ENCODE measurements at regions not wholly inside any gene's neighbourhood (a gene's known extent, or its start where the extent isn't known, plus 50 kb on each side); places are given as distances from the start of the nearest gene placed in this dataset.

DNA sequence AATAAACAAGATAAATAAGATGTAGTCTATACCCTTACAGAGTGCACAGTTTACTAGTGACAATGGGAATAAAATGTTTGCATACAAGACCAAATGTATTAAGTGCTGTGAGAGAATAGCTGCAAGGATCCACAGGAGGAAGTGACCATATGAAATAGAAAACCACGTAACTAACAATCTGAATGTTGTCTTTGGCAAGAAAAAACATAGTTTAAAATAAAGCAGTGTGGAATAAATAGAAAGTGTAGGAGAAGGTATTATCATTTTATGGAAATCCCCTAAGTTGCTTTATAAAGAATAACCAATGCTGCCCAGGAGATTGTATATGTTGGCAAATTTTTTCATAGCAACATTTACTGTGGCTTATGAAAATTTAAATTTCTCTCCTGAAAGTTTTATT lies 116.1 kb downstream of the PCDH7 start:
- Histone ChIP-seq H3K4me3 (ENCODE audit: control insufficient read depth in 1 of 2, extremely low read depth in 1 of 2, low read length in 1 of 2) (no peak overlapping the region), H3K9me3 (no peaks in the 10 kb centered on the region), H3K27ac (ENCODE audit: low read length) (no peak overlapping the region), H3K27me3 (replicated peaks in 1 of 2; ENCODE audit: control insufficient read depth in 2 of 2, extremely low read depth in 1 of 2, insufficient read depth in 2 of 2, low read length in 1 of 2) (no peaks in the 10 kb centered on the region), H3K4me1 (ENCODE audit: control insufficient read depth in 1 of 2, extremely low read depth in 1 of 2, insufficient read depth in 2 of 2, low read length in 2 of 2) (no peaks in the 10 kb centered on the region), H3K36me3 (ENCODE audit: control insufficient read depth in 2 of 2, extremely low read depth in 1 of 2, insufficient read depth in 1 of 2, low read length in 1 of 2) (no peaks in the 10 kb centered on the region)
- no peak overlapping the region for H3K4me3 Mint-ChIP-seq
- POLR2A ChIA-PET = no interaction called here
- CTCF ChIA-PET = no interaction called here
- no peak overlapping the region for H3K27ac Mint-ChIP-seq
- ATAC-seq (replicated peaks in 1 of 4) (no peak), DNase-seq (no peak)
- peaks cover 0 to 7% (median 3%) of the 10 kb centered on the region in 3 donors for H3K9me3 Mint-ChIP-seq
- no CpG with 5 or more reads among the region's 1 CpG for WGBS (ENCODE audit: insufficient coverage)
- no peaks in the 10 kb centered on the region for H3K36me3 Mint-ChIP-seq
- no peaks in the 10 kb centered on the region for H3K27me3 Mint-ChIP-seq
- no peaks in the 10 kb centered on the region for H3K4me1 Mint-ChIP-seq

GRCh38 chr4:30837131-30837539 lies 117.0 kb downstream of the PCDH7 start:
- 100% methylated on average over 1 of the region's 2 CpGs for WGBS (ENCODE audit: insufficient coverage)
- H3K9me3 ChIP-seq = no peaks in the 10 kb centered on the region
- no peaks in the 10 kb centered on the region for H3K4me1 ChIP-seq (ENCODE audit: control insufficient read depth in 1 of 2, extremely low read depth in 1 of 2, insufficient read depth in 2 of 2, low read length in 2 of 2)
- H3K27me3 Mint-ChIP-seq = no peaks in the 10 kb centered on the region
- peaks cover 0 to 7% (median 3%) of the 10 kb centered on the region in 3 donors for H3K9me3 Mint-ChIP-seq
- no peak for ATAC-seq (replicated peaks in 1 of 4)
- H3K27ac ChIP-seq (ENCODE audit: low read length) = no peak overlapping the region
- no peaks in the 10 kb centered on the region for H3K36me3 ChIP-seq (ENCODE audit: control insufficient read depth in 2 of 2, extremely low read depth in 1 of 2, insufficient read depth in 1 of 2, low read length in 1 of 2)
- H3K4me3 Mint-ChIP-seq = no peak overlapping the region
- H3K36me3 Mint-ChIP-seq = no peaks in the 10 kb centered on the region
- ChIA-PET POLR2A (no interaction called here), CTCF (no interaction called here)
- no peaks in the 10 kb centered on the region for H3K4me1 Mint-ChIP-seq
- H3K4me3 ChIP-seq (ENCODE audit: control insufficient read depth in 1 of 2, extremely low read depth in 1 of 2, low read length in 1 of 2) = no peak overlapping the region
- no peak overlapping the region for H3K27ac Mint-ChIP-seq
- DNase-seq = no peak
- H3K27me3 ChIP-seq (replicated peaks in 1 of 2; ENCODE audit: control insufficient read depth in 2 of 2, extremely low read depth in 1 of 2, insufficient read depth in 2 of 2, low read length in 1 of 2) = no peaks in the 10 kb centered on the region

- DNase-seq (no peak), ATAC-seq (replicated peaks in 1 of 4) (no peak)
- Histone ChIP-seq H3K9me3 (no peaks in the 10 kb centered on the region), H3K27me3 (replicated peaks in 1 of 2; ENCODE audit: control insufficient read depth in 2 of 2, extremely low read depth in 1 of 2, insufficient read depth in 2 of 2, low read length in 1 of 2) (no peaks in the 10 kb centered on the region), H3K36me3 (ENCODE audit: control insufficient read depth in 2 of 2, extremely low read depth in 1 of 2, insufficient read depth in 1 of 2, low read length in 1 of 2) (no peaks in the 10 kb centered on the region), H3K4me1 (ENCODE audit: control insufficient read depth in 1 of 2, extremely low read depth in 1 of 2, insufficient read depth in 2 of 2, low read length in 2 of 2) (no peaks in the 10 kb centered on the region), H3K27ac (ENCODE audit: low read length) (no peak overlapping the region), H3K4me3 (ENCODE audit: control insufficient read depth in 1 of 2, extremely low read depth in 1 of 2, low read length in 1 of 2) (no peak overlapping the region)
- ChIA-PET POLR2A (no interaction called here), CTCF (no interaction called here)
- WGBS (ENCODE audit: insufficient coverage) = no CpG with 5 or more reads among the region's 2 CpGs
- H3K4me1 Mint-ChIP-seq = no peaks in the 10 kb centered on the region
- no peaks in the 10 kb centered on the region for H3K27me3 Mint-ChIP-seq
- H3K4me3 Mint-ChIP-seq = no peak overlapping the region
- H3K36me3 Mint-ChIP-seq = no peaks in the 10 kb centered on the region
- H3K9me3 Mint-ChIP-seq = peaks cover 0 to 8% (median 7%) of the 10 kb centered on the region in 3 donors
- H3K27ac Mint-ChIP-seq = no peak overlapping the region
Measured at GRCh38 chr4:30837861-30838260, 117.7 kb downstream of the PCDH7 start.

DNA sequence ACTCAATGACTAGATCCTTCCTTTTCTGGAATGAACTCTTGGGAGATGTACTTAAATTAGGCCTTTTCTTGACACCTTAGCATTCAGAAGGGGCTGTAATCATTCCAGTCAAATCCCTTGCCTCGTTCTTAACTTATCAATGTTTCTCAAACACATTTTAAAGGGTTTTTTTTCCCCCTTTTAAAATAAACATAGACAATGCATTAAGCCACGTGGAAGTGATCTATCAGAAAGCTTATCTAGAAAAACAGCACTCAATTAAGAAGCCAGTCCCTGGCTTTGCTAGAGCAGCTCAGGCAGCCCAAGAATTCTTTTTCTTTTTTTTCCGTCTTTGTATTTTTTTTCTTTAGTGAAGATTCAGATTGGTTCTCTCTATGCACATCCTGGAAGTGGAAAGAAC lies 118.2 kb downstream of the PCDH7 start:
- DNase-seq = no peak
- H3K27me3 ChIP-seq (replicated peaks in 1 of 2; ENCODE audit: control insufficient read depth in 2 of 2, extremely low read depth in 1 of 2, insufficient read depth in 2 of 2, low read length in 1 of 2) = no peaks in the 10 kb centered on the region
- ATAC-seq (replicated peaks in 1 of 4) = no peak
- no peaks in the 10 kb centered on the region for H3K36me3 ChIP-seq (ENCODE audit: control insufficient read depth in 2 of 2, extremely low read depth in 1 of 2, insufficient read depth in 1 of 2, low read length in 1 of 2)
- WGBS (ENCODE audit: insufficient coverage) = no CpG with 5 or more reads among the region's 3 CpGs
- no peak overlapping the region for H3K27ac ChIP-seq (ENCODE audit: low read length)
- Mint-ChIP-seq H3K4me1 (no peaks in the 10 kb centered on the region), H3K27me3 (no peaks in the 10 kb centered on the region), H3K36me3 (no peaks in the 10 kb centered on the region), H3K4me3 (no peak overlapping the region), H3K9me3 (peaks cover 0 to 8% (median 7%) of the 10 kb centered on the region in 3 donors), H3K27ac (no peak overlapping the region)
- CTCF ChIA-PET = no interaction called here
- H3K4me1 ChIP-seq (ENCODE audit: control insufficient read depth in 1 of 2, extremely low read depth in 1 of 2, insufficient read depth in 2 of 2, low read length in 2 of 2) = no peaks in the 10 kb centered on the region
- no peaks in the 10 kb centered on the region for H3K9me3 ChIP-seq
- POLR2A ChIA-PET = no interaction called here
- H3K4me3 ChIP-seq (ENCODE audit: control insufficient read depth in 1 of 2, extremely low read depth in 1 of 2, low read length in 1 of 2) = no peak overlapping the region

DNA sequence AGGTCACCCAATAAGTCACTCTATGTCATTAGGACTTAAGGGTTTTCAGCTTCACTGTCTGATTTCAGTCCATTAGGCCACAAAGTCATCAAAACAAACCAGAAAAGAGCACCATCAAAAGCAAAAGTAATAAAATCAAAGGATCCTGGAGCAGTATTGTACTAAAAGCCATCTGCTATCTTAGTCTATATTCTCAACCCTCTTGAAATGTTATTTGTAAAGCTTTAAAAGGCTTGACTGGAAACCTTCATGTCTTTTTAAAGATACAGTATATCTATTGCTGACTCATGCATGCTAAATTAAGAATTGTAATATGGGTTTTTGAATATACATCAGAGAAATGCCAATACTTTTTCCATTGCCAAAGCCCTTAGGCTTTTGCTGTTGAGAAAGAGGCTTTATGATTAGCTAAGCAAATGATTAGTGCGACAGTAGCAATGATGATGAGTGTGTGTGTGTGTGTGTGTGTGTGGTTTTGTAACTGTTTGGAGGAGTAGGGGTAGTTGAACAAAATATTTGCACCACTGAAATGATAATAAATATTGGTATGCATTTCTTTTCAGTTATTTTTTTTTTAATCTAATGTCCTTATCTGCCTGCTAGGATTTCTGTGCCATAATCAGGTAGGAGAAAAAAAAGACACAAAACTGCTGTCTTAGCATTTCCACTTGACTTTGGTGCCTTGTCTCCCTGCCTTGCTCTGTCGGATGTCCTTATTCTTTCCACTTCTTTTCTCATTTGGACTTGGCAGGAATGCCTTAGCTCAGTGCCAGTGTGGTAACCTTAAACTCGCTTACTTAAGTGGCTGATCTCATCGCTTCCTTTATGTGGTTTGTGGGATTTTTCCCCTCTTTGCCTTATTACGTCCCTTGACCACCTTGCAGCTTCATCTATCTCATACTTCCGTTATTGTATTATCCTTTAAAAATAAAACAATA lies 119.7 kb downstream of the PCDH7 start:
- H3K27ac Mint-ChIP-seq = no peak overlapping the region
- no peak for DNase-seq
- ChIA-PET POLR2A (interaction anchor here in 1 of 2 donors (0.6 kb wide), 1 partner anchor 86 kb away, joined by 3 read pairs; no protein-coding TSS in a partner anchor), CTCF (no interaction called here)
- Histone ChIP-seq H3K27ac (ENCODE audit: low read length) (no peak overlapping the region), H3K4me3 (ENCODE audit: control insufficient read depth in 1 of 2, extremely low read depth in 1 of 2, low read length in 1 of 2) (no peak overlapping the region), H3K4me1 (ENCODE audit: control insufficient read depth in 1 of 2, extremely low read depth in 1 of 2, insufficient read depth in 2 of 2, low read length in 2 of 2) (no peaks in the 10 kb centered on the region), H3K36me3 (ENCODE audit: control insufficient read depth in 2 of 2, extremely low read depth in 1 of 2, insufficient read depth in 1 of 2, low read length in 1 of 2) (no peaks in the 10 kb centered on the region), H3K9me3 (no peaks in the 10 kb centered on the region), H3K27me3 (replicated peaks in 1 of 2; ENCODE audit: control insufficient read depth in 2 of 2, extremely low read depth in 1 of 2, insufficient read depth in 2 of 2, low read length in 1 of 2) (no peaks in the 10 kb centered on the region)
- H3K27me3 Mint-ChIP-seq = no peaks in the 10 kb centered on the region
- no peak for ATAC-seq (replicated peaks in 1 of 4)
- peaks cover 6 to 8% (median 6%) of the 10 kb centered on the region in 3 donors for H3K9me3 Mint-ChIP-seq
- WGBS (ENCODE audit: insufficient coverage) = 83% methylated on average over 2 of the region's 6 CpGs
- H3K4me1 Mint-ChIP-seq = no peaks in the 10 kb centered on the region
- no peaks in the 10 kb centered on the region for H3K36me3 Mint-ChIP-seq
- no peak overlapping the region for H3K4me3 Mint-ChIP-seq

GRCh38 chr4:30840571-30840970 lies 120.4 kb downstream of the PCDH7 start:
- no CpG with 5 or more reads among the region's 3 CpGs for WGBS (ENCODE audit: insufficient coverage)
- Histone ChIP-seq H3K27ac (ENCODE audit: low read length) (no peak overlapping the region), H3K9me3 (no peaks in the 10 kb centered on the region), H3K4me1 (ENCODE audit: control insufficient read depth in 1 of 2, extremely low read depth in 1 of 2, insufficient read depth in 2 of 2, low read length in 2 of 2) (no peaks in the 10 kb centered on the region), H3K36me3 (ENCODE audit: control insufficient read depth in 2 of 2, extremely low read depth in 1 of 2, insufficient read depth in 1 of 2, low read length in 1 of 2) (no peaks in the 10 kb centered on the region), H3K27me3 (replicated peaks in 1 of 2; ENCODE audit: control insufficient read depth in 2 of 2, extremely low read depth in 1 of 2, insufficient read depth in 2 of 2, low read length in 1 of 2) (no peaks in the 10 kb centered on the region), H3K4me3 (ENCODE audit: control insufficient read depth in 1 of 2, extremely low read depth in 1 of 2, low read length in 1 of 2) (no peak overlapping the region)
- H3K4me3 Mint-ChIP-seq = no peak overlapping the region
- ChIA-PET CTCF (no interaction called here), POLR2A (no interaction called here)
- no peaks in the 10 kb centered on the region for H3K4me1 Mint-ChIP-seq
- H3K9me3 Mint-ChIP-seq = peaks cover 6 to 8% (median 6%) of the 10 kb centered on the region in 3 donors
- no peak for ATAC-seq (replicated peaks in 1 of 4)
- no peaks in the 10 kb centered on the region for H3K27me3 Mint-ChIP-seq
- H3K27ac Mint-ChIP-seq = no peak overlapping the region
- no peaks in the 10 kb centered on the region for H3K36me3 Mint-ChIP-seq
- no peak for DNase-seq
